ENCODE measurements at regions not wholly inside any gene's neighbourhood (a gene's known extent, or its start where the extent isn't known, plus 50 kb on each side); places are given as distances from the start of the nearest gene placed in this dataset.
"Not testable (repeated sequence)": the region's sequence is repeated elsewhere in the genome, so short reads cannot be mapped to it uniquely, and the experiment has no call there.

DNA sequence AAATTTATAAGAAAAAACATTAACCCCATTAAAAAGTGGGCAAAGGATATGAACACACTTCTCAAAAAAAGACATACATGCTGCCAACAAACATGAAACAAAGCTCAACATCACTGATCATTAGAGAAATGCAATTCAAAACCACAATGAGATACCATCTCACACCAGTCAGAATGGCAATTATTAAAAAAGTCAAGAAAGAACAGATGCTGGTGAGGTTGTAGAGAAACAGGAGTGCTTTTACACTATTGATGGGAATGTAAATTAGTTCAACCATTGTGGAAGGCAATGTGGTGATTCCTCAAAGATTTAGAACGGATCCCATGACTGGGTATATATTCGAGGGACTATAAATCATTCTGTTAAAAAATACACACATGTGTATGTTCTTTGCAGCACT lies 1665.5 kb downstream of the BRINP3 start:
- TF ChIP-seq, protein P1, sequence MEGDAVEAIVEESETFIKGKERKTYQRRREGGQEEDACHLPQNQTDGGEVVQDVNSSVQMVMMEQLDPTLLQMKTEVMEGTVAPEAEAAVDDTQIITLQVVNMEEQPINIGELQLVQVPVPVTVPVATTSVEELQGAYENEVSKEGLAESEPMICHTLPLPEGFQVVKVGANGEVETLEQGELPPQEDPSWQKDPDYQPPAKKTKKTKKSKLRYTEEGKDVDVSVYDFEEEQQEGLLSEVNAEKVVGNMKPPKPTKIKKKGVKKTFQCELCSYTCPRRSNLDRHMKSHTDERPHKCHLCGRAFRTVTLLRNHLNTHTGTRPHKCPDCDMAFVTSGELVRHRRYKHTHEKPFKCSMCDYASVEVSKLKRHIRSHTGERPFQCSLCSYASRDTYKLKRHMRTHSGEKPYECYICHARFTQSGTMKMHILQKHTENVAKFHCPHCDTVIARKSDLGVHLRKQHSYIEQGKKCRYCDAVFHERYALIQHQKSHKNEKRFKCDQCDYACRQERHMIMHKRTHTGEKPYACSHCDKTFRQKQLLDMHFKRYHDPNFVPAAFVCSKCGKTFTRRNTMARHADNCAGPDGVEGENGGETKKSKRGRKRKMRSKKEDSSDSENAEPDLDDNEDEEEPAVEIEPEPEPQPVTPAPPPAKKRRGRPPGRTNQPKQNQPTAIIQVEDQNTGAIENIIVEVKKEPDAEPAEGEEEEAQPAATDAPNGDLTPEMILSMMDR (IDR thresholded peaks at IDR 0.05), result not testable (repeated sequence)
- not testable (repeated sequence) for TF ChIP-seq POLR2A (IDR thresholded peaks at IDR 0.05)
